ENCODE measurements at regions not wholly inside any gene's neighbourhood (a gene's known extent, or its start where the extent isn't known, plus 50 kb on each side); places are given as distances from the start of the nearest gene placed in this dataset.
"Not testable (repeated sequence)": the region's sequence is repeated elsewhere in the genome, so short reads cannot be mapped to it uniquely, and the experiment has no call there.

DNA sequence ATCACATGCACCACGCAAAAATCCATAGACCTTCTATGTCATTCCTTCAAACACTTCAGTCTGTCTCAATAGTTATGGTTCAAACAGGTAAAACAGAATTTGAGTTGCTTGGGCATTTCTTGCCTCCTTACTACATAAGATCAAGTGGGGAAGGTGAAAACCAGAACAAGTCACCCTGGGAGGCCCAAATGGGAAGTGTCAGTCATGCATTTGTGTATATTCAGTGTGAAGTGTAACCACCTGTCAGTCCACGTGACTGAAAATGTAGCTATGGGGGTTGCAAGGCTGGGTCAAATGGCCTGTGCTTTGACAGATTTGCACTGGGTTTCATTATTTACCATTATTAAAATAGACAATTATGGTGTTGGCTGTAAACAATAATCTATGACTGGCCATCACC lies 176.6 kb upstream of the VIPR2 start:
- no peak for DNase-seq
- H3K4me3 ChIP-seq (replicated peaks in 1 of 3), result no peak overlapping the region
- no peak for TF ChIP-seq POLR2A (IDR thresholded peaks at IDR 0.05)
- TF ChIP-seq, protein P1, sequence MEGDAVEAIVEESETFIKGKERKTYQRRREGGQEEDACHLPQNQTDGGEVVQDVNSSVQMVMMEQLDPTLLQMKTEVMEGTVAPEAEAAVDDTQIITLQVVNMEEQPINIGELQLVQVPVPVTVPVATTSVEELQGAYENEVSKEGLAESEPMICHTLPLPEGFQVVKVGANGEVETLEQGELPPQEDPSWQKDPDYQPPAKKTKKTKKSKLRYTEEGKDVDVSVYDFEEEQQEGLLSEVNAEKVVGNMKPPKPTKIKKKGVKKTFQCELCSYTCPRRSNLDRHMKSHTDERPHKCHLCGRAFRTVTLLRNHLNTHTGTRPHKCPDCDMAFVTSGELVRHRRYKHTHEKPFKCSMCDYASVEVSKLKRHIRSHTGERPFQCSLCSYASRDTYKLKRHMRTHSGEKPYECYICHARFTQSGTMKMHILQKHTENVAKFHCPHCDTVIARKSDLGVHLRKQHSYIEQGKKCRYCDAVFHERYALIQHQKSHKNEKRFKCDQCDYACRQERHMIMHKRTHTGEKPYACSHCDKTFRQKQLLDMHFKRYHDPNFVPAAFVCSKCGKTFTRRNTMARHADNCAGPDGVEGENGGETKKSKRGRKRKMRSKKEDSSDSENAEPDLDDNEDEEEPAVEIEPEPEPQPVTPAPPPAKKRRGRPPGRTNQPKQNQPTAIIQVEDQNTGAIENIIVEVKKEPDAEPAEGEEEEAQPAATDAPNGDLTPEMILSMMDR (IDR thresholded peaks at IDR 0.05), result no peak
- H3K36me3 ChIP-seq, result no peaks in the 10 kb centered on the region
- H3K27me3 ChIP-seq, result no peaks in the 10 kb centered on the region
- H3K9me3 ChIP-seq, result no peaks in the 10 kb centered on the region
- H3K27ac ChIP-seq, result no peak overlapping the region
- WGBS, 2 donors, result 70 to 78% methylated on average over 2 of the region's 2 CpGs
- intact Hi-C loops (cut with DNase I), result no loop called here
- no peaks in the 10 kb centered on the region for H3K4me1 ChIP-seq

DNA sequence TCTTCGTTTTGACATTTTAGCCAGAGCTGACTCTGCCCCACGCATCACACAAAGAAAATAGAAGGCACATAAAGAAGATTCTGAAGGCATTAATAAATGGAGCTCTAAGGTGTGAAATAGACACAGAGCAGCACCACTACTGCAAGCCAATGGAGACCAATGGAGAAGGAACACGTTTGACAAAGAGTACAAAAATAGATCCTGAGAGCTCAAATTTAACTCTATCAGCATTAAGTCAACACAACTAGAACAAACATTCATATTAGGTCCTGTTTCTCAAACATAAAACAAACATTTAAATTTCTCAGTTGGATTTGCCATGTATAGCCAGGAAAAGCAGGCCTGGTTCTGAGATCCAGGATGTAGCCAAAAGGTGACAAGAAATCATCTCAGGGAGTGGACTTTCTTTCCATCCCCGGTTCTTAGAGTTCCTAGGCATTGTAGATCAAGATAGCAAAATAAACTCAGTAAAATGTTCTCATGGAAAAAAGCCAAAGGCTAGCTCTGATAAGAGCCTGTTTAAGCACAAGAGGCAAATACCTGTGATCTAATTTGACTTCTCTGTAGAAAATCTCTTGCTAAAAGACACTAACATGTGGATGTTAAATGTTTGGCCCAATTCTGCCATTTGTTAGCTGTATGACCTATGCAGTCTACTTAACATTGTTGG lies 174.2 kb upstream of the VIPR2 start:
- no peak overlapping the region for H3K4me3 ChIP-seq (replicated peaks in 1 of 3)

GRCh38 chr7:159317294-159317693 lies 172.6 kb upstream of the VIPR2 start:
- TF ChIP-seq, protein P1 (IDR thresholded peaks at IDR 0.05), result no peak
- no peak for TF ChIP-seq POLR2A (IDR thresholded peaks at IDR 0.05)
- H3K4me3 ChIP-seq (replicated peaks in 1 of 3), result no peak overlapping the region
- intact Hi-C loops (cut with DNase I), result no loop called here
- H3K27me3 ChIP-seq, result no peaks in the 10 kb centered on the region
- H3K36me3 ChIP-seq, result no peaks in the 10 kb centered on the region
- DNase-seq, result no peak
- H3K27ac ChIP-seq, result no peak overlapping the region
- H3K9me3 ChIP-seq, result no peaks in the 10 kb centered on the region
- H3K4me1 ChIP-seq, result no peaks in the 10 kb centered on the region

More for the DNA sequence above, 174.2 kb upstream of the VIPR2 start:
- Histone ChIP-seq H3K27ac (no peak overlapping the region), H3K36me3 (no peaks in the 10 kb centered on the region), H3K27me3 (no peaks in the 10 kb centered on the region), H3K9me3 (no peaks in the 10 kb centered on the region), H3K4me1 (no peaks in the 10 kb centered on the region)
- 38 to 50% methylated on average over 4 of the region's 4 CpGs for WGBS, 2 donors
- intact Hi-C loops (cut with DNase I), result no loop called here
- no peak for DNase-seq
- TF ChIP-seq, protein P1 (IDR thresholded peaks at IDR 0.05), result no peak
- no peak for TF ChIP-seq POLR2A (IDR thresholded peaks at IDR 0.05)

GRCh38 chr7:159311172-159311494 lies 166.5 kb upstream of the VIPR2 start:
- Histone ChIP-seq H3K27me3 (no peaks in the 10 kb centered on the region), H3K27ac (no peak overlapping the region), H3K9me3 (no peaks in the 10 kb centered on the region), H3K4me3 (replicated peaks in 1 of 3) (no peak overlapping the region), H3K36me3 (no peaks in the 10 kb centered on the region), H3K4me1 (no peaks in the 10 kb centered on the region)
- TF ChIP-seq, protein P1 (IDR thresholded peaks at IDR 0.05), result no peak
- no peak for TF ChIP-seq POLR2A (IDR thresholded peaks at IDR 0.05)
- 92 to 93% methylated on average over 1 of the region's 1 CpG for WGBS, 2 donors
- intact Hi-C loops (cut with DNase I), result no loop called here
- DNase-seq, result no peak

DNA sequence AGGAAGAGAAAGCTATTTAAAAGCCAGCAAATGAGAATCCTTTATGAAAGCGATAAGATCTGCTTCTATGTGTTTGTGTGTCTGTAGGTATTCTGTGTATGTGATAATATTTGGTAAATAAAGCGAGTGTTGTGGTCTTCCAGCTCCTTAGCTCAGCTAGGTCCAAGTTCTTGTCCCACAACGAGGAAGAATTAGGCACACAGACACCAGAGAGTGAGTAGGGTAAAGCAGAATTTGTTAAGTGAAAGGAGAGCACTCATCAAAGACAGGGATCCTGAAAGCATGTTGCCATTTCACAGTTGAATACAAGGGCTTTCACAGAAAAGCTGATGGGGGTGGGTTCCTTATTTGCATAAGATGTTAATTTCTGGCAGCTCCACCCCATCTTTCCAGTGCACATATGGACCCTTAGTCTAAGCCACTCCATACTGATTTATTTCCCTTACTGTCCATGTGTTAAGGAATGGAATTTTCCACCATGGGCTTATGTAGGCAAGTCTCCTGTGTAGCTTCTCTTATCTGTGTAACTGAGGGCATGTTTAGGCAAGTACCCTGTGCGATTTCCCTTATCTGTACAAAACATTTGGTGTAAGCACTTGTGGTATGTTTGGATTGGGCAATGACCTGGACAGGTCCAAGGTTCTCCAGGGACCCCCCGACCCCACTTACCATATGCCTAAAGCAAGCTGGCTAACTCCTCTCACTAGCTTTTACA lies 165.9 kb upstream of the VIPR2 start:
- TF ChIP-seq, protein P1 (IDR thresholded peaks at IDR 0.05), result no peak
- no peak for TF ChIP-seq POLR2A (IDR thresholded peaks at IDR 0.05)
- no peak for DNase-seq
- no peaks in the 10 kb centered on the region for H3K4me1 ChIP-seq
- no peaks in the 10 kb centered on the region for H3K27me3 ChIP-seq
- H3K36me3 ChIP-seq, result no peaks in the 10 kb centered on the region
- intact Hi-C loops (cut with DNase I), result no loop called here
- 46 to 54% methylated on average over 5 of the region's 5 CpGs for WGBS, 2 donors
- no peaks in the 10 kb centered on the region for H3K9me3 ChIP-seq
- no peak overlapping the region for H3K27ac ChIP-seq
- H3K4me3 ChIP-seq (replicated peaks in 1 of 3), result no peak overlapping the region

DNA sequence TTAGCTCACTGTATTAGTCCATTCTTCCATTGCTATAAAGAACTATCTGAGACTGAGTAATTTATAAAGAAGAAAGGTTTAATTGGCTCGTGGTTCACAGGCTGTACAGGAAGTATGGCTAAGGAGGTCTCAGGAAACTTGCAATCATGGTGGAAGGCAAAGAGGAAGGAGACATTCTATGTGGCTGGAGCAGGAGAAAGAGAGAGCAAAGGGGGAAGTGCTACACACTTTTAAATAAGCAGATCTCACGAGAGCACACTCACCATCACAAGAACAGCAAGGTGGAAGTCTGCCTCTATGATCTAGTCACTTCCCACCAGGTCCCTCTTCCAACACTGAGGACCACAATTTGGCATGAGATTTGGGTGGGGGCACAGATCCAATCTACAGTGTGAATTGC lies 164.5 kb upstream of the VIPR2 start:
- DNase-seq, H3K36me3 ChIP-seq: not testable (repeated sequence)
- WGBS, 2 donors, result 40 to 60% methylated on average over 2 of the region's 2 CpGs

More for the DNA sequence above, 164.5 kb upstream of the VIPR2 start:
- H3K27ac ChIP-seq; intact Hi-C loops (cut with DNase I); H3K27me3 ChIP-seq; H3K4me1 ChIP-seq; H3K9me3 ChIP-seq; H3K4me3 ChIP-seq (replicated peaks in 1 of 3): not testable (repeated sequence)

All from thyroid gland (tissue), 4 donors.